GM18511 (cell line): ENCODE measurements at regions not wholly inside any gene's neighbourhood (a gene's known extent, or its start where the extent isn't known, plus 50 kb on each side); places are given as distances from the start of the nearest gene placed in this dataset.
A peak's percentile ranks its signal among the peaks of the same experiment; 100 is the strongest.
"Not testable (repeated sequence)": the region's sequence is repeated elsewhere in the genome, so short reads cannot be mapped to it uniquely, and the experiment has no call there.

Source experiments
- ATAC-seq: cut with Tn5 transposase; IDR thresholded peaks from one replicate; pipeline ENCODE4 v1.9.1; 2021; ENCODE audit warnings: mild to moderate bottlenecking, moderate library complexity; ENCODE audit not compliant: unreplicated experiment

GRCh38 chr6:126202707-126203106 lies 137.2 kb upstream of the CENPW start:
- no peak for ATAC-seq

GRCh38 chr6:126204126-126204525 lies 135.8 kb upstream of the CENPW start:
- ATAC-seq, result no peak

GRCh38 chr6:126204598-126204997 lies 135.3 kb upstream of the CENPW start:
- no peak for ATAC-seq

- no peak for ATAC-seq
These were observed 133.2 kb upstream of the CENPW start for GRCh38 chr6:126206504-126207246.

GRCh38 chr6:126210398-126211075 lies 129.4 kb upstream of the CENPW start:
- ATAC-seq, result no peak

GRCh38 chr6:126217497-126217896 lies 122.4 kb upstream of the CENPW start:
- ATAC-seq, result no peak

- not testable (repeated sequence) for ATAC-seq
These were observed 119.0 kb upstream of the CENPW start for GRCh38 chr6:126220901-126221300.

- no peak for ATAC-seq
These were observed 111.8 kb upstream of the CENPW start for GRCh38 chr6:126227833-126228702.

- ATAC-seq, result no peak
These were observed 107.2 kb upstream of the CENPW start for GRCh38 chr6:126232671-126233070.

GRCh38 chr6:126233192-126233591 lies 106.7 kb upstream of the CENPW start:
- no peak for ATAC-seq

- ATAC-seq, result no peak
These were observed 104.6 kb upstream of the CENPW start for GRCh38 chr6:126235363-126235762.

- no peak for ATAC-seq
These were observed 94.8 kb upstream of the CENPW start for GRCh38 chr6:126245077-126245476.

GRCh38 chr6:126252154-126252553 lies 87.8 kb upstream of the CENPW start:
- ATAC-seq, result peak; percentile 42

- no peak for ATAC-seq
These were observed 86.5 kb upstream of the CENPW start for GRCh38 chr6:126253431-126253830.

- no peak for ATAC-seq
These were observed 81.8 kb upstream of the CENPW start for GRCh38 chr6:126258150-126258549.

- no peak for ATAC-seq
These were observed 78.0 kb upstream of the CENPW start for GRCh38 chr6:126261792-126262421.

GRCh38 chr6:126264265-126264664 lies 75.7 kb upstream of the CENPW start:
- no peak for ATAC-seq

GRCh38 chr6:126266664-126267063 lies 73.3 kb upstream of the CENPW start:
- no peak for ATAC-seq

- peak; percentile 34 for ATAC-seq
These were observed 72.3 kb upstream of the CENPW start for GRCh38 chr6:126267626-126268025.

GRCh38 chr6:126268092-126268491 lies 71.8 kb upstream of the CENPW start:
- peak; percentile 96 for ATAC-seq

- no peak for ATAC-seq
These were observed 59.6 kb upstream of the CENPW start for GRCh38 chr6:126280287-126280686.
